ENCODE measurements at regions not wholly inside any gene's neighbourhood (a gene's known extent, or its start where the extent isn't known, plus 50 kb on each side); places are given as distances from the start of the nearest gene placed in this dataset.

DNA sequence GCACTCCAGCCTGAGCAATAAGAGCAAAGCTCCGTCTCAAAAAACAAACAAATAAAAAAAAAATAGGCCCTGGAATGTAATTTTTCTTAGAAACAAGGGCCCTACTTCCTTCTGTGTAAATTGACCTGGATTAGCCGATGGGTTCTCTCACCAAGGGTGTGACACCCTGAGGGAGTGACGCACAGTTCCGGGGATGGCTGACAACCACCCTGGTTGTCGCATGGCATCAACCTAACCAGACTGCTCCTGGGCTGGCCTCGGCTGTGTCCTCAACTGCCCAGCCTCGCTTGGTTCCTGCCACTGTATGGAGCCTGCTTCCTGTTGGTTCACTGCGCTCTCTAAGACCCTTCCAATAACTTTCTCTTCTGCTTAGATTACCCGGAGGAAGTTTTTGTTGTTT, 51.2 kb upstream of the SPATA31D4 start:
- Histone ChIP-seq H3K79me2 (ENCODE audit: control insufficient read depth, insufficient read depth, low read length) (no peaks in the 10 kb centered on the region), H3K4me2 (ENCODE audit: control insufficient read depth, extremely low read depth, insufficient read depth, low read depth, low read length) (no peak overlapping the region), H3K27ac (ENCODE audit: control insufficient read depth, insufficient read depth, low read length) (no peak overlapping the region), H2AFZ (ENCODE audit: control insufficient read depth, low read length) (no peak overlapping the region), H3K9ac (ENCODE audit: control insufficient read depth, extremely low read depth, insufficient read depth, low read length) (no peak overlapping the region), H3K36me3 (ENCODE audit: control insufficient read depth in 2 of 2, extremely low read depth in 1 of 2, insufficient read depth in 2 of 2, low read length in 2 of 2) (no peaks in the 10 kb centered on the region), H4K20me1 (ENCODE audit: control insufficient read depth, extremely low read depth, insufficient read depth, low read length) (no peaks in the 10 kb centered on the region), H3K9me3 (ENCODE audit: control insufficient read depth, low read depth, low read length) (no peaks in the 10 kb centered on the region), H3K4me3 (ENCODE audit: control insufficient read depth in 2 of 3, extremely low read depth in 1 of 3, insufficient read depth in 2 of 3, low read depth in 1 of 3, low read length in 3 of 3) (no peak overlapping the region), H3K27me3 (ENCODE audit: control insufficient read depth, extremely low read depth, insufficient read depth, low read length) (no peaks in the 10 kb centered on the region), H3K4me1 (ENCODE audit: control insufficient read depth, extremely low read depth, insufficient read depth, low read length) (no peaks in the 10 kb centered on the region), H3K9me1 (ENCODE audit: control insufficient read depth, extremely low read depth, insufficient read depth, low read length) (no peaks in the 10 kb centered on the region)
- dilution Hi-C loops (cut with MboI; ENCODE audit: extremely low pct_ligation_motif_present, low sequenced_read_pairs) = no loop called here
- FAIRE-seq (no peak), DNase-seq (ENCODE audit: low read depth, low spot score) (no peak)
- TF ChIP-seq, protein P1, sequence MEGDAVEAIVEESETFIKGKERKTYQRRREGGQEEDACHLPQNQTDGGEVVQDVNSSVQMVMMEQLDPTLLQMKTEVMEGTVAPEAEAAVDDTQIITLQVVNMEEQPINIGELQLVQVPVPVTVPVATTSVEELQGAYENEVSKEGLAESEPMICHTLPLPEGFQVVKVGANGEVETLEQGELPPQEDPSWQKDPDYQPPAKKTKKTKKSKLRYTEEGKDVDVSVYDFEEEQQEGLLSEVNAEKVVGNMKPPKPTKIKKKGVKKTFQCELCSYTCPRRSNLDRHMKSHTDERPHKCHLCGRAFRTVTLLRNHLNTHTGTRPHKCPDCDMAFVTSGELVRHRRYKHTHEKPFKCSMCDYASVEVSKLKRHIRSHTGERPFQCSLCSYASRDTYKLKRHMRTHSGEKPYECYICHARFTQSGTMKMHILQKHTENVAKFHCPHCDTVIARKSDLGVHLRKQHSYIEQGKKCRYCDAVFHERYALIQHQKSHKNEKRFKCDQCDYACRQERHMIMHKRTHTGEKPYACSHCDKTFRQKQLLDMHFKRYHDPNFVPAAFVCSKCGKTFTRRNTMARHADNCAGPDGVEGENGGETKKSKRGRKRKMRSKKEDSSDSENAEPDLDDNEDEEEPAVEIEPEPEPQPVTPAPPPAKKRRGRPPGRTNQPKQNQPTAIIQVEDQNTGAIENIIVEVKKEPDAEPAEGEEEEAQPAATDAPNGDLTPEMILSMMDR (optimal IDR thresholded peaks at IDR 0.05 in 1 of 3, IDR thresholded peaks at IDR 0.05 in 1 of 3, conservative IDR thresholded peaks at IDR 0.05 in 1 of 3; ENCODE audit: extremely low read depth in 1 of 3, insufficient read depth in 2 of 3, low read length in 3 of 3) = no peak
- no peak for TF ChIP-seq EZH2 (IDR thresholded peaks at IDR 0.05; ENCODE audit: low read length)
